ENCODE measurements at regions not wholly inside any gene's neighbourhood (a gene's known extent, or its start where the extent isn't known, plus 50 kb on each side); places are given as distances from the start of the nearest gene placed in this dataset.

DNA sequence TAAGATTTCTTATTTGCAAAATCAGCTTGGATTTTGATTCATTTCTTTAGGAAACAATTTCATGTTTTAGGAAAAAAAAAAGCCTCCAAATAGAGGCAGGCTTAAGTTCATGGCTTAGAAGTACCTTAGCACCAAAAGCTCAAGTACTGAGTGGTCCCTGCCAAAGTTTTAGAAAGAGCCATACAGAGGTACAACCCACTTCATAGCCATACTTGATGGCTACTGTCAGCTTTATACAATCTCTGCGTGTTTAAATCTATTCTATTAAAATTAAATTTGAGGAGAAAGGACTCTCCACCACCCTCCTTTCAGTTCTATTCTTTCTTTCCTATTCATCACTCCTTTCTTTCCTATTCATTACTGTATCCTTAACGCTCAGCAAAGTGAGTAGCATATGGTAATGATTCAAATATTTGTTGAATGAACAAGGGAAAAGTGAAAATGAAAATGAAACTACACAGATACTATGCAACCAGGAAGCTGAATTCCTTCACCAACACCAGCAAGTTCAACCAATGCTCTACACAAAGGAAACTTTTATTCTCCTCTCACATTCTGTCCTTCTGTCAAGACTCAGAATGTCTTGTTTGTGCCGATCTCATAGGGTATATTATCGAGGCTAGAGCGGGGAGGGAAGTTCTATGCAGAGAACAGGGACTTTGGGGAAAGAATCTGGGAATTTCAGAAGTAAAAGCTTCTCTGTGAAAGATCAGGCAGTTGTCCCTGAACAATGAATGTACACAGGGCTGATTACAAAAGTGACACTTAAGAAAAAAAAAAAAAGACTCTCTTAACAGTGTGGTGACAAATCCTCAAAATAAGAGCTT, 138.6 kb upstream of the SPEF2 start:
- no peak for DNase-seq
- Histone ChIP-seq H3K4me1 (no peaks in the 10 kb centered on the region), H3K36me3 (no peaks in the 10 kb centered on the region), H3K27ac (peak overlapping the region in 2 of 4 donors; percentile 41 to 43), H3K27me3 (no peaks in the 10 kb centered on the region), H3K9me3 (no peaks in the 10 kb centered on the region), H3K4me3 (peak overlapping the region in 2 of 4 donors; percentile 18 to 36)
- TF ChIP-seq, protein P1, sequence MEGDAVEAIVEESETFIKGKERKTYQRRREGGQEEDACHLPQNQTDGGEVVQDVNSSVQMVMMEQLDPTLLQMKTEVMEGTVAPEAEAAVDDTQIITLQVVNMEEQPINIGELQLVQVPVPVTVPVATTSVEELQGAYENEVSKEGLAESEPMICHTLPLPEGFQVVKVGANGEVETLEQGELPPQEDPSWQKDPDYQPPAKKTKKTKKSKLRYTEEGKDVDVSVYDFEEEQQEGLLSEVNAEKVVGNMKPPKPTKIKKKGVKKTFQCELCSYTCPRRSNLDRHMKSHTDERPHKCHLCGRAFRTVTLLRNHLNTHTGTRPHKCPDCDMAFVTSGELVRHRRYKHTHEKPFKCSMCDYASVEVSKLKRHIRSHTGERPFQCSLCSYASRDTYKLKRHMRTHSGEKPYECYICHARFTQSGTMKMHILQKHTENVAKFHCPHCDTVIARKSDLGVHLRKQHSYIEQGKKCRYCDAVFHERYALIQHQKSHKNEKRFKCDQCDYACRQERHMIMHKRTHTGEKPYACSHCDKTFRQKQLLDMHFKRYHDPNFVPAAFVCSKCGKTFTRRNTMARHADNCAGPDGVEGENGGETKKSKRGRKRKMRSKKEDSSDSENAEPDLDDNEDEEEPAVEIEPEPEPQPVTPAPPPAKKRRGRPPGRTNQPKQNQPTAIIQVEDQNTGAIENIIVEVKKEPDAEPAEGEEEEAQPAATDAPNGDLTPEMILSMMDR (IDR thresholded peaks at IDR 0.05) = no peak
- no peak for TF ChIP-seq POLR2A (IDR thresholded peaks at IDR 0.05)

DNA sequence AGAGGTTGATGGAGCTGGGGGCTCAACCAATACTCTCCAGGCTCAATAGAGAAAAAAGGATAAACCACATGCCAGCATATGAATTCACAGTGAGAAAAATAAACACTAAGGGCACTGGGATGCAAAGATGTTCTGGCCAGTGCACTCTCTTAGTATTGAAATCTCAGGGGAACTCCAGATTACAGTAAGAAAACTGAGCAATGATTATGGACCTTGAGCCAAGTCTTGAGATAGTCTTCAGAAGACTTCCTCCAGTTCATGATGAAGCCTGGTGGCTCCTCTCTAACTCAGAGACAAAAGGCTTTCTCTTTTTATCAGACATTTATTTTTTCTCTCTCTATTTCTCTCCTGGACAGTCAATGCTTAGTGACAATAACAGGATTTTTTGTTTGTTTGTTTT, 139.8 kb upstream of the SPEF2 start:
- DNase-seq = no peak
- H3K36me3 ChIP-seq = no peaks in the 10 kb centered on the region
- TF ChIP-seq, protein P1 (IDR thresholded peaks at IDR 0.05) = no peak
- TF ChIP-seq POLR2A (IDR thresholded peaks at IDR 0.05) = no peak
- H3K4me3 ChIP-seq = no peak overlapping the region
- H3K9me3 ChIP-seq = no peaks in the 10 kb centered on the region
- H3K4me1 ChIP-seq = no peaks in the 10 kb centered on the region
- no peak overlapping the region for H3K27ac ChIP-seq
- H3K27me3 ChIP-seq = no peaks in the 10 kb centered on the region

DNA sequence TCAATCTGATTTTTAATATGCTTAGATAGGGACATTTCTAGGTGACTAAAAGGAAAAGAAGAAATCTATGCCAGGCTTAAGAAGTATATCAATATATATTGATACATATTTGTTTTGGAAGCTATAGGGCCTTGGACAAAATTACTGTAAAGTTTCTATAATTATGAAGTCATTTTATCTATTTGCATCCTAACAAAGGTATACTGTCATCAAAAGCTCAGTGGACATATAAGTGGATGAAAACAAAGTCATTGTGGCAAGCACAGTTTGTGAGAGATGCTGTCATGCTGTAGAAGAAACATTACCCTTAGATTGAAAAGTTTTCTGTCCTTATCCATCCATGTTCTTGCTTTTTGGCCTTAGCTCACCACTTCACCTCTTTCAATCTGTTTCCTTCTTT, 140.3 kb upstream of the SPEF2 start:
- Histone ChIP-seq H3K27ac (no peak overlapping the region), H3K4me1 (no peaks in the 10 kb centered on the region), H3K36me3 (no peaks in the 10 kb centered on the region), H3K27me3 (no peaks in the 10 kb centered on the region), H3K9me3 (no peaks in the 10 kb centered on the region), H3K4me3 (no peak overlapping the region)
- DNase-seq = no peak
- TF ChIP-seq, protein P1 (IDR thresholded peaks at IDR 0.05) = no peak
- no peak for TF ChIP-seq POLR2A (IDR thresholded peaks at IDR 0.05)

DNA sequence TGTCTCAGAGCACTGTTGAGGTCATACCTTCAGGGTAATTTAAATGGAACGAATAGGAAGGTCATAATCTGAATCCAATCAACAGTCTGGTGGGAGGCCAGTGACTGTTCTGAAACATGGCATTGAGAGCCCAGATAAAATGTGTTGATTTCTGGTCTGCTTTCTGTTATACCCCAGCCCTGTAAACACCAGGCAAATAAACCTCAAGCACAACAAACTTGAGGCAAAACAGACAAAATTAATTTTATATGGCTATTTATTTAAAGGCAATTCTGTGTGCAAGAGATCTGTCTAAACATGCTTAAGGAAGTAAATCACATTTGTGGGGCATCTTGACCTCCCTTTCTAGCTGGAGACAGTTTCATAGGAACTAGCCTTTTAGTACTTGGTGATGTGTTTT, 140.9 kb upstream of the SPEF2 start:
- H3K27ac ChIP-seq = no peak overlapping the region

DNA sequence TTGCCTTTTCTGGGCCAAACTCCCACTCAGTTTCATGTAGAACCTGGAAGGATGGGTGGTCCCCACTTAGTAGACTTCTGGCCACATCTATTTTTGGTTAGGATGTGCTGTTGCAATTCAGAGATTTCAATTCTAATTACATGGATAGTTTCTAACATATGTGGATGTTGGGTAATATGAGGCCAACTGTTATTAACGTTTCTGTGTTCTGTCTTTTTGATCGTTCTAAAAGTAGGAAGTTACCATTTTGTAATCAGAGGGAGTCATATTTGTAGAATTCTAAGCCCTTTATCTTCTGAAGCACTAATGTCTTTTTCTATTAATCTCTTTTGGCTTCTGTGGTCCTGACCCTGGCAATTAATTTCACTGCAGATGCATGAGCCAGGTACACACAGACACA, 141.6 kb upstream of the SPEF2 start:
- Histone ChIP-seq H3K36me3 (no peaks in the 10 kb centered on the region), H3K4me1 (no peaks in the 10 kb centered on the region), H3K27me3 (no peaks in the 10 kb centered on the region), H3K27ac (no peak overlapping the region), H3K4me3 (no peak overlapping the region), H3K9me3 (no peaks in the 10 kb centered on the region)
- no peak for DNase-seq
- TF ChIP-seq, protein P1 (IDR thresholded peaks at IDR 0.05) = no peak
- TF ChIP-seq POLR2A (IDR thresholded peaks at IDR 0.05) = no peak

More for the DNA sequence above, 140.9 kb upstream of the SPEF2 start:
- Histone ChIP-seq H3K36me3 (no peaks in the 10 kb centered on the region), H3K9me3 (no peaks in the 10 kb centered on the region), H3K4me1 (no peaks in the 10 kb centered on the region), H3K4me3 (no peak overlapping the region), H3K27me3 (no peaks in the 10 kb centered on the region)
- DNase-seq = no peak
- TF ChIP-seq, protein P1 (IDR thresholded peaks at IDR 0.05) = no peak
- TF ChIP-seq POLR2A (IDR thresholded peaks at IDR 0.05) = no peak

All from Peyer's patch (tissue), 4 donors.